Transverse colon (tissue), 4 donors: ENCODE measurements at regions not wholly inside any gene's neighbourhood (a gene's known extent, or its start where the extent isn't known, plus 50 kb on each side); places are given as distances from the start of the nearest gene placed in this dataset.

Source experiments
- DNase-seq: peaks from one replicate; pipeline ENCODE4 v3.0.0-alpha.2; 2019
- H3K27ac ChIP-seq, 4 donors: fragments of 200-600 bp; sonication (generic); 2 replicates each; pipeline ENCODE4 v1.5.1; 2016 to 2018; ENCODE audit warnings: inconsistent platforms in 4 of 4
- H3K27me3 ChIP-seq: fragments of 200-600 bp; sonication (generic); 2 replicates; pipeline ENCODE4 v1.5.1; 2017; ENCODE audit warnings: inconsistent platforms
- H3K36me3 ChIP-seq, 4 donors: fragments of 200-600 bp; sonication (generic); 2 replicates each; pipeline ENCODE4 v1.5.1; 2017 to 2019; ENCODE audit warnings: inconsistent platforms in 4 of 4
- H3K4me1 ChIP-seq, 4 donors: fragments of 200-600 bp; sonication (generic); 2 replicates each; pipeline ENCODE4 v1.5.1; 2017 to 2020; ENCODE audit warnings: inconsistent platforms in 4 of 4
- H3K4me3 ChIP-seq, 4 donors: fragments of 200-600 bp; sonication (generic); 1 replicate in 1 of 4; 2 replicates in 3 of 4; pipeline versions ENCODE4 v1.5.1 to v1.6.1; 2017 to 2019; ENCODE audit warnings: inconsistent platforms in 4 of 4
- H3K9me3 ChIP-seq, 2 donors: fragments of 200-600 bp; sonication (generic); 2 replicates each; pipeline ENCODE4 v1.5.1; 2017 to 2019; ENCODE audit warnings: inconsistent platforms in 2 of 2
- EP300 ChIP-seq: sonication (generic); formaldehyde crosslinking; IDR thresholded peaks from one replicate; pipeline ENCODE4 v1.6.1; 2017; ENCODE audit warnings: antibody characterized with exemption, low read depth
- POLR2A ChIP-seq: fragments of 450-650 bp; IDR thresholded peaks from one replicate; pipeline ENCODE4 v1.6.1; 2016; ENCODE audit warnings: antibody characterized with exemption, mild to moderate bottlenecking, moderate library complexity
- POLR2AphosphoS5 ChIP-seq, 3 donors: sonication (generic); formaldehyde crosslinking; IDR thresholded peaks; one replicate each; pipeline ENCODE4 v1.6.1; 2016; ENCODE audit warnings: antibody characterized with exemption in 3 of 3
- WGBS, 2 donors: methylation state at CpG; one replicate each; pipeline ENCODE4 v1.1.5; 2018; ENCODE audit warnings: low coverage in 1 of 2; 5-methylcytosine and 5-hydroxymethylcytosine counted together
- in situ Hi-C, 4 donors: fragments of 200-750 bp; cut with MboI; loops; one replicate each; pipeline versions ENCODE4 v1.15.0 to v1.15.1; 2017; ENCODE audit warnings: low sequenced_read_pairs in 3 of 4, low pct_ligation_motif_present in 1 of 4, low pct_unique_long_range_greater_than_20kb in 1 of 4
- intact Hi-C: fragments of 100-400 bp; cut with DNase I; formaldehyde crosslinking; loops from one replicate; pipeline ENCODE4 v1.15.1; 2023; ENCODE audit warnings: low total_unique reads
- TF ChIP-seq, protein P1 (sequence below), 5 experiments: fragments of 200-600 bp in 3 of 5; fragments of 450-650 bp in 2 of 5; sonication (generic) in 3 of 5; IDR thresholded peaks; 1 replicate in 2 of 5; 2 replicates in 3 of 5; pipeline ENCODE4 v1.5.1; 2016 to 2017; ENCODE audit warnings: antibody characterized with exemption in 5 of 5, inconsistent platforms in 3 of 5, mild to moderate bottlenecking in 2 of 5, moderate library complexity in 1 of 5

GRCh38 chr2:38427936-38428335 is 50.9 kb upstream of the ATL2 start:
- H3K27me3 ChIP-seq, result no peaks in the 10 kb centered on the region
- peaks cover 0 to 3% (median 0%) of the 10 kb centered on the region in 4 donors for H3K4me1 ChIP-seq
- DNase-seq, result no peak
- H3K36me3 ChIP-seq, result no peaks in the 10 kb centered on the region
- no peaks in the 10 kb centered on the region for H3K9me3 ChIP-seq
- intact Hi-C loops, result no loop called here
- in situ Hi-C loops, result no loop called here
- H3K4me3 ChIP-seq, result no peak overlapping the region
- TF ChIP-seq EP300 (no peak), POLR2A (no peak), POLR2AphosphoS5 (IDR thresholded peaks at IDR 0.05) (no peak)
- TF ChIP-seq, protein P1, sequence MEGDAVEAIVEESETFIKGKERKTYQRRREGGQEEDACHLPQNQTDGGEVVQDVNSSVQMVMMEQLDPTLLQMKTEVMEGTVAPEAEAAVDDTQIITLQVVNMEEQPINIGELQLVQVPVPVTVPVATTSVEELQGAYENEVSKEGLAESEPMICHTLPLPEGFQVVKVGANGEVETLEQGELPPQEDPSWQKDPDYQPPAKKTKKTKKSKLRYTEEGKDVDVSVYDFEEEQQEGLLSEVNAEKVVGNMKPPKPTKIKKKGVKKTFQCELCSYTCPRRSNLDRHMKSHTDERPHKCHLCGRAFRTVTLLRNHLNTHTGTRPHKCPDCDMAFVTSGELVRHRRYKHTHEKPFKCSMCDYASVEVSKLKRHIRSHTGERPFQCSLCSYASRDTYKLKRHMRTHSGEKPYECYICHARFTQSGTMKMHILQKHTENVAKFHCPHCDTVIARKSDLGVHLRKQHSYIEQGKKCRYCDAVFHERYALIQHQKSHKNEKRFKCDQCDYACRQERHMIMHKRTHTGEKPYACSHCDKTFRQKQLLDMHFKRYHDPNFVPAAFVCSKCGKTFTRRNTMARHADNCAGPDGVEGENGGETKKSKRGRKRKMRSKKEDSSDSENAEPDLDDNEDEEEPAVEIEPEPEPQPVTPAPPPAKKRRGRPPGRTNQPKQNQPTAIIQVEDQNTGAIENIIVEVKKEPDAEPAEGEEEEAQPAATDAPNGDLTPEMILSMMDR (IDR thresholded peaks at IDR 0.05), result no peak
- H3K27ac ChIP-seq, result no peak overlapping the region
- 83 to 86% methylated on average over 3 to 6 of the region's 6 CpGs for WGBS, 2 donors

- DNase-seq, result no peak
- intact Hi-C loops, result no loop called here
- no peaks in the 10 kb centered on the region for H3K4me1 ChIP-seq
- H3K36me3 ChIP-seq, result no peaks in the 10 kb centered on the region
- in situ Hi-C loops, result no loop called here
- 90 to 95% methylated on average over 3 to 5 of the region's 5 CpGs for WGBS, 2 donors
- TF ChIP-seq POLR2AphosphoS5 (IDR thresholded peaks at IDR 0.05) (no peak), POLR2A (no peak), EP300 (no peak)
- TF ChIP-seq, protein P1 (IDR thresholded peaks at IDR 0.05), result no peak
- no peaks in the 10 kb centered on the region for H3K27me3 ChIP-seq
- H3K4me3 ChIP-seq, result no peak overlapping the region
- H3K27ac ChIP-seq, result no peak overlapping the region
- no peaks in the 10 kb centered on the region for H3K9me3 ChIP-seq
Measured at GRCh38 chr2:38427054-38427453, 50.0 kb upstream of the ATL2 start.
